Limb (tissue), 2 donors: ENCODE measurements at regions not wholly inside any gene's neighbourhood (a gene's known extent, or its start where the extent isn't known, plus 50 kb on each side); places are given as distances from the start of the nearest gene placed in this dataset.
A peak's percentile ranks its signal among the peaks of the same experiment; 100 is the strongest.
"Not testable (repeated sequence)": the region's sequence is repeated elsewhere in the genome, so short reads cannot be mapped to it uniquely, and the experiment has no call there.

Source experiments
- DNase-seq, 2 donors: peaks; one replicate each; pipeline ENCODE4 v3.0.0-alpha.2; 2016; ENCODE audit errors: extremely low spot score in 2 of 2

- no peak for DNase-seq
Measured at GRCh38 chr10:3661271-3661670, 123.7 kb downstream of the KLF6 start.

GRCh38 chr10:3660753-3661152 is 124.3 kb downstream of the KLF6 start:
- no peak for DNase-seq

GRCh38 chr10:3659203-3659917 is 125.6 kb downstream of the KLF6 start:
- no peak for DNase-seq

- no peak for DNase-seq
Measured at GRCh38 chr10:3658766-3659165, 126.2 kb downstream of the KLF6 start.

- no peak for DNase-seq
Measured at GRCh38 chr10:3656214-3656613, 128.8 kb downstream of the KLF6 start.

GRCh38 chr10:3655528-3655927 is 129.5 kb downstream of the KLF6 start:
- DNase-seq: no peak

GRCh38 chr10:3654980-3655379 is 130.0 kb downstream of the KLF6 start:
- no peak for DNase-seq

GRCh38 chr10:3654496-3654895 is 130.5 kb downstream of the KLF6 start:
- no peak for DNase-seq

- not testable (repeated sequence) for DNase-seq
Measured at GRCh38 chr10:3653303-3653702, 131.7 kb downstream of the KLF6 start.

GRCh38 chr10:3652886-3653285 is 132.1 kb downstream of the KLF6 start:
- peak in 1 of 2 donors; percentile 37 for DNase-seq

- no peak for DNase-seq
Measured at GRCh38 chr10:3651969-3652653, 132.9 kb downstream of the KLF6 start.

- DNase-seq: no peak
Measured at GRCh38 chr10:3648576-3648975, 136.4 kb downstream of the KLF6 start.

- no peak for DNase-seq
Measured at GRCh38 chr10:3648170-3648569, 136.8 kb downstream of the KLF6 start.

GRCh38 chr10:3647074-3647473 is 137.9 kb downstream of the KLF6 start:
- no peak for DNase-seq

- no peak for DNase-seq
Measured at GRCh38 chr10:3645406-3645805, 139.6 kb downstream of the KLF6 start.

GRCh38 chr10:3640816-3641215 is 144.2 kb downstream of the KLF6 start:
- DNase-seq: no peak

GRCh38 chr10:3639546-3639945 is 145.5 kb downstream of the KLF6 start:
- DNase-seq: no peak

GRCh38 chr10:3636356-3637181 is 148.4 kb downstream of the KLF6 start:
- DNase-seq: no peak

- DNase-seq: no peak
Measured at GRCh38 chr10:3635697-3636096, 149.3 kb downstream of the KLF6 start.

GRCh38 chr10:3635211-3635671 is 149.8 kb downstream of the KLF6 start:
- DNase-seq: no peak

- DNase-seq: not testable (repeated sequence)
Measured at GRCh38 chr10:3634646-3635045, 150.4 kb downstream of the KLF6 start.

- no peak for DNase-seq
Measured at GRCh38 chr10:3631701-3632330, 153.2 kb downstream of the KLF6 start.
